ENCODE measurements at regions not wholly inside any gene's neighbourhood (a gene's known extent, or its start where the extent isn't known, plus 50 kb on each side); places are given as distances from the start of the nearest gene placed in this dataset.

DNA sequence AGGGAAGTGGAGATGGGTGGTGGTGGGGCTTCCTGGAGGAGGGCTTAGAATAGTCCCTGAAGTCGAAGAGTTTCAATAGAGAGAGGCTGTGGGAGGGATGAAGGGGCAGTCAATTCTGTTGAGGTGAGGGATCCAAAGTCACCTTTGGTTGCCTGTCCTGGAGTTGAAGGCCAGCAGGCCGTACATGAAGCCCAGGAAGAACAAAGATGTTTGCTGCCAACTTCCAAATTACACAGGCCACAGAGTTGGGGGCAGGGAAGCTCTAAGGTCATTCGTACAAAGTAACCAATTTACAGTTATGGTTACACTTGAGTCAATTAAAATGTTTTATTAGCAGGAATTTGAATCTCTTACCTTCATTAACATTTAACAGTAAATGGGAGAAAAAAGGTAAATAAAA is 77.9 kb downstream of the FOXB1 start:
- TF ChIP-seq, protein P1, sequence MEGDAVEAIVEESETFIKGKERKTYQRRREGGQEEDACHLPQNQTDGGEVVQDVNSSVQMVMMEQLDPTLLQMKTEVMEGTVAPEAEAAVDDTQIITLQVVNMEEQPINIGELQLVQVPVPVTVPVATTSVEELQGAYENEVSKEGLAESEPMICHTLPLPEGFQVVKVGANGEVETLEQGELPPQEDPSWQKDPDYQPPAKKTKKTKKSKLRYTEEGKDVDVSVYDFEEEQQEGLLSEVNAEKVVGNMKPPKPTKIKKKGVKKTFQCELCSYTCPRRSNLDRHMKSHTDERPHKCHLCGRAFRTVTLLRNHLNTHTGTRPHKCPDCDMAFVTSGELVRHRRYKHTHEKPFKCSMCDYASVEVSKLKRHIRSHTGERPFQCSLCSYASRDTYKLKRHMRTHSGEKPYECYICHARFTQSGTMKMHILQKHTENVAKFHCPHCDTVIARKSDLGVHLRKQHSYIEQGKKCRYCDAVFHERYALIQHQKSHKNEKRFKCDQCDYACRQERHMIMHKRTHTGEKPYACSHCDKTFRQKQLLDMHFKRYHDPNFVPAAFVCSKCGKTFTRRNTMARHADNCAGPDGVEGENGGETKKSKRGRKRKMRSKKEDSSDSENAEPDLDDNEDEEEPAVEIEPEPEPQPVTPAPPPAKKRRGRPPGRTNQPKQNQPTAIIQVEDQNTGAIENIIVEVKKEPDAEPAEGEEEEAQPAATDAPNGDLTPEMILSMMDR (IDR thresholded peaks at IDR 0.05) = no peak
- no peak for TF ChIP-seq POLR2A (IDR thresholded peaks at IDR 0.05)

Data from uterus (tissue), 2 donors.